ENCODE measurements at regions not wholly inside any gene's neighbourhood (a gene's known extent, or its start where the extent isn't known, plus 50 kb on each side); places are given as distances from the start of the nearest gene placed in this dataset.

GRCh38 chr6:40973304-40973703, 65.7 kb downstream of the UNC5CL start:
- TF ChIP-seq CTCF (IDR thresholded peaks at IDR 0.05) (no peak), STAT6 (CRISPR knock-in tag; conservative IDR thresholded peaks at IDR 0.05; ENCODE audit: low read depth) (no peak), E2F4 (CRISPR knock-in tag; IDR thresholded peaks at IDR 0.05; ENCODE audit: borderline replicate concordance, low read depth) (no peak), ATF6 (CRISPR knock-in tag; IDR thresholded peaks at IDR 0.05) (no peak)
